ENCODE measurements at regions not wholly inside any gene's neighbourhood (a gene's known extent, or its start where the extent isn't known, plus 50 kb on each side); places are given as distances from the start of the nearest gene placed in this dataset.
"Not testable (repeated sequence)": the region's sequence is repeated elsewhere in the genome, so short reads cannot be mapped to it uniquely, and the experiment has no call there.

GRCh38 chr10:109633017-109633416, 290.3 kb downstream of the XPNPEP1 start:
- not testable (repeated sequence) for H3K27ac ChIP-seq (ENCODE audit: low read depth in 2 of 2, low read length in 1 of 2); H3K36me3 ChIP-seq (ENCODE audit: control insufficient read depth in 2 of 2, insufficient read depth in 2 of 2, low read length in 1 of 2); H3K27me3 ChIP-seq (ENCODE audit: control insufficient read depth in 1 of 2, insufficient read depth in 2 of 2, low read length in 2 of 2); H3K9me3 ChIP-seq (ENCODE audit: control insufficient read depth in 2 of 2, insufficient read depth in 1 of 2, low read depth in 1 of 2, low read length in 1 of 2); H3K4me1 ChIP-seq (ENCODE audit: control insufficient read depth in 2 of 2, insufficient read depth in 2 of 2, low read length in 1 of 2); H3K4me3 ChIP-seq (ENCODE audit: low read depth in 1 of 2, low read length in 2 of 2)

DNA sequence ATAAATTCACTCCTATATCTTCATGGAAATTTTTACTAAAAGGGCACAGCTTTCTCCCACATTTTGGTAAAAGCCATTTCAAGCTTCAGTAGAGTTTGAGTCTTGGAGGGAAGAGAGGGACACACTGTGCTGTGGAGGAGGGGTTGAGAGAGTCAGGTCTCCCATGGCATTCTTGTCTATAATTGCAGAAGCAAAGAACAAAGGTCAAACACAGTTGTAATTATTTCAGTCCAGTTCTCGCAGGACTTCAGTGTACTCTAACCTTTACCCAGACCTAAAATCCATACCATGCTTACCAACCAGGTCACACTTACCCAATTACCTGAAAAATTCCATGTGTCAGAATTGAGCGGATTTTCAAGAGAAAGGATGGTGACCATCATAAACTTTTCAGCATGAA, 298.4 kb downstream of the XPNPEP1 start:
- no peak overlapping the region for H3K27ac ChIP-seq (ENCODE audit: low read depth in 2 of 2, low read length in 1 of 2)
- H3K36me3 ChIP-seq (ENCODE audit: control insufficient read depth in 2 of 2, insufficient read depth in 2 of 2, low read length in 1 of 2) = no peaks in the 10 kb centered on the region
- no peaks in the 10 kb centered on the region for H3K9me3 ChIP-seq (ENCODE audit: control insufficient read depth in 2 of 2, insufficient read depth in 1 of 2, low read depth in 1 of 2, low read length in 1 of 2)
- 67 to 68% methylated on average over 2 of the region's 2 CpGs for WGBS, 2 donors
- no peaks in the 10 kb centered on the region for H3K4me1 ChIP-seq (ENCODE audit: control insufficient read depth in 2 of 2, insufficient read depth in 2 of 2, low read length in 1 of 2)
- no peaks in the 10 kb centered on the region for H3K27me3 ChIP-seq (ENCODE audit: control insufficient read depth in 1 of 2, insufficient read depth in 2 of 2, low read length in 2 of 2)
- H3K4me3 ChIP-seq (ENCODE audit: low read depth in 1 of 2, low read length in 2 of 2) = no peak overlapping the region

- H3K4me1 ChIP-seq (ENCODE audit: control insufficient read depth in 2 of 2, insufficient read depth in 2 of 2, low read length in 1 of 2) = no peaks in the 10 kb centered on the region
- H3K36me3 ChIP-seq (ENCODE audit: control insufficient read depth in 2 of 2, insufficient read depth in 2 of 2, low read length in 1 of 2) = no peaks in the 10 kb centered on the region
- no peaks in the 10 kb centered on the region for H3K9me3 ChIP-seq (ENCODE audit: control insufficient read depth in 2 of 2, insufficient read depth in 1 of 2, low read depth in 1 of 2, low read length in 1 of 2)
- no peaks in the 10 kb centered on the region for H3K27me3 ChIP-seq (ENCODE audit: control insufficient read depth in 1 of 2, insufficient read depth in 2 of 2, low read length in 2 of 2)
- H3K4me3 ChIP-seq (ENCODE audit: low read depth in 1 of 2, low read length in 2 of 2) = no peak overlapping the region
- WGBS, 2 donors = 72 to 73% methylated on average over 3 of the region's 3 CpGs
- no peak overlapping the region for H3K27ac ChIP-seq (ENCODE audit: low read depth in 2 of 2, low read length in 1 of 2)
Measured at GRCh38 chr10:109622566-109622965, 300.7 kb downstream of the XPNPEP1 start.

DNA sequence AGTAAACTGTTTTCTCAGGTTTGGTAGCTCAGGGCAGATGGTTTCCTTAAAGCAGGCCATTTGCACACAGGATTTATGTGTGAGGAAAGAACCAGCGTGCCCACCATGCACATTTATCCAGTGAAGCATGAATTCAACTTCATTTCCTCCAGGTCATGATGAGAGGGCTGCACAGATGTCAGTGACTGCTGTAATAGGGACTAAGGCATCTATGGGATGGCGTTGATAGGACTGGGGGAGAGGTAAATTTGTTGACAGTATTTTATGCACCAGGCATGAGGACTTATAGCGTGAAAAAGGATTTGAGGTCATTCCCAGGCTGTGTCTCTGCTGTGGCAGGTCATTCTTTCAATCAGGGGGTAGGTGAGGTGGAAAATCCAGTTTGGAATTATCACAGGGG, 302.9 kb downstream of the XPNPEP1 start:
- H3K27me3 ChIP-seq (ENCODE audit: control insufficient read depth in 1 of 2, insufficient read depth in 2 of 2, low read length in 2 of 2) = no peaks in the 10 kb centered on the region
- WGBS, 2 donors = 39 to 40% methylated on average over 3 of the region's 3 CpGs
- no peak overlapping the region for H3K27ac ChIP-seq (ENCODE audit: low read depth in 2 of 2, low read length in 1 of 2)
- no peaks in the 10 kb centered on the region for H3K36me3 ChIP-seq (ENCODE audit: control insufficient read depth in 2 of 2, insufficient read depth in 2 of 2, low read length in 1 of 2)
- no peaks in the 10 kb centered on the region for H3K4me1 ChIP-seq (ENCODE audit: control insufficient read depth in 2 of 2, insufficient read depth in 2 of 2, low read length in 1 of 2)
- no peaks in the 10 kb centered on the region for H3K9me3 ChIP-seq (ENCODE audit: control insufficient read depth in 2 of 2, insufficient read depth in 1 of 2, low read depth in 1 of 2, low read length in 1 of 2)
- H3K4me3 ChIP-seq (ENCODE audit: low read depth in 1 of 2, low read length in 2 of 2) = no peak overlapping the region

- Histone ChIP-seq H3K36me3 (ENCODE audit: control insufficient read depth in 2 of 2, insufficient read depth in 2 of 2, low read length in 1 of 2) (no peaks in the 10 kb centered on the region), H3K9me3 (ENCODE audit: control insufficient read depth in 2 of 2, insufficient read depth in 1 of 2, low read depth in 1 of 2, low read length in 1 of 2) (no peaks in the 10 kb centered on the region), H3K27ac (ENCODE audit: low read depth in 2 of 2, low read length in 1 of 2) (no peak overlapping the region), H3K4me1 (ENCODE audit: control insufficient read depth in 2 of 2, insufficient read depth in 2 of 2, low read length in 1 of 2) (no peaks in the 10 kb centered on the region), H3K4me3 (ENCODE audit: low read depth in 1 of 2, low read length in 2 of 2) (no peak overlapping the region), H3K27me3 (ENCODE audit: control insufficient read depth in 1 of 2, insufficient read depth in 2 of 2, low read length in 2 of 2) (no peaks in the 10 kb centered on the region)
- 64 to 92% methylated on average over 1 of the region's 1 CpG for WGBS, 2 donors
Measured at GRCh38 chr10:109619914-109620313, 303.4 kb downstream of the XPNPEP1 start.

DNA sequence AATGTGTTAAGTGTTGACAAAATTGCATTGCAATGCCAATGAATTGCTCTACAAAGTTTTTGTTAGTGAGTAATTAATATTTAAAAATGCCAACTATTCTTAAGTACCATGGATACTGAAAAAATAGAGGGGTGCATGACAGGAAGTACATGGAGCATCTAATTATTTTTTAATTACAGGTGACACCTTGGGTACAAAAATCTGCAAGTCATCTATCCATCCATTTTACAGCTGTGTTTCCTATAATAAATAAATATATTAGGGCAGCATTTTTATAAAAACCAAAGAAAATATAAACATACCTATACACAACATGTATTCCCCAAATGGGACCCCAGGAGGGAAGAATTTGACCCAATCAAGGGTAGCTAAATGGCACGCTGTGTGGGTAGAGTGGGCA, 304.6 kb downstream of the XPNPEP1 start:
- WGBS, 2 donors = 82 to 89% methylated on average over 1 of the region's 1 CpG
- no peaks in the 10 kb centered on the region for H3K9me3 ChIP-seq (ENCODE audit: control insufficient read depth in 2 of 2, insufficient read depth in 1 of 2, low read depth in 1 of 2, low read length in 1 of 2)
- H3K36me3 ChIP-seq (ENCODE audit: control insufficient read depth in 2 of 2, insufficient read depth in 2 of 2, low read length in 1 of 2) = no peaks in the 10 kb centered on the region
- H3K27ac ChIP-seq (ENCODE audit: low read depth in 2 of 2, low read length in 1 of 2) = no peak overlapping the region
- H3K27me3 ChIP-seq (ENCODE audit: control insufficient read depth in 1 of 2, insufficient read depth in 2 of 2, low read length in 2 of 2) = no peaks in the 10 kb centered on the region
- no peaks in the 10 kb centered on the region for H3K4me1 ChIP-seq (ENCODE audit: control insufficient read depth in 2 of 2, insufficient read depth in 2 of 2, low read length in 1 of 2)
- H3K4me3 ChIP-seq (ENCODE audit: low read depth in 1 of 2, low read length in 2 of 2) = no peak overlapping the region

GRCh38 chr10:109618301-109618700, 305.0 kb downstream of the XPNPEP1 start:
- H3K4me1 ChIP-seq (ENCODE audit: control insufficient read depth in 2 of 2, insufficient read depth in 2 of 2, low read length in 1 of 2) = no peaks in the 10 kb centered on the region
- no peaks in the 10 kb centered on the region for H3K36me3 ChIP-seq (ENCODE audit: control insufficient read depth in 2 of 2, insufficient read depth in 2 of 2, low read length in 1 of 2)
- H3K27me3 ChIP-seq (ENCODE audit: control insufficient read depth in 1 of 2, insufficient read depth in 2 of 2, low read length in 2 of 2) = no peaks in the 10 kb centered on the region
- no peaks in the 10 kb centered on the region for H3K9me3 ChIP-seq (ENCODE audit: control insufficient read depth in 2 of 2, insufficient read depth in 1 of 2, low read depth in 1 of 2, low read length in 1 of 2)
- WGBS, 2 donors = 0 to 3% methylated on average over 1 of the region's 1 CpG
- H3K27ac ChIP-seq (ENCODE audit: low read depth in 2 of 2, low read length in 1 of 2) = no peak overlapping the region
- no peak overlapping the region for H3K4me3 ChIP-seq (ENCODE audit: low read depth in 1 of 2, low read length in 2 of 2)

GRCh38 chr10:109616359-109616980, 306.8 kb downstream of the XPNPEP1 start:
- no peaks in the 10 kb centered on the region for H3K36me3 ChIP-seq (ENCODE audit: control insufficient read depth in 2 of 2, insufficient read depth in 2 of 2, low read length in 1 of 2)
- no peak overlapping the region for H3K4me3 ChIP-seq (ENCODE audit: low read depth in 1 of 2, low read length in 2 of 2)
- H3K9me3 ChIP-seq (ENCODE audit: control insufficient read depth in 2 of 2, insufficient read depth in 1 of 2, low read depth in 1 of 2, low read length in 1 of 2) = no peaks in the 10 kb centered on the region
- 58 to 70% methylated on average over 3 of the region's 3 CpGs for WGBS, 2 donors
- no peaks in the 10 kb centered on the region for H3K27me3 ChIP-seq (ENCODE audit: control insufficient read depth in 1 of 2, insufficient read depth in 2 of 2, low read length in 2 of 2)
- no peaks in the 10 kb centered on the region for H3K4me1 ChIP-seq (ENCODE audit: control insufficient read depth in 2 of 2, insufficient read depth in 2 of 2, low read length in 1 of 2)
- H3K27ac ChIP-seq (ENCODE audit: low read depth in 2 of 2, low read length in 1 of 2) = no peak overlapping the region

GRCh38 chr10:109595356-109595755, 328.0 kb downstream of the XPNPEP1 start:
- not testable (repeated sequence) for H3K27me3 ChIP-seq (ENCODE audit: control insufficient read depth in 1 of 2, insufficient read depth in 2 of 2, low read length in 2 of 2); H3K4me3 ChIP-seq (ENCODE audit: low read depth in 1 of 2, low read length in 2 of 2); H3K36me3 ChIP-seq (ENCODE audit: control insufficient read depth in 2 of 2, insufficient read depth in 2 of 2, low read length in 1 of 2); H3K27ac ChIP-seq (ENCODE audit: low read depth in 2 of 2, low read length in 1 of 2); H3K9me3 ChIP-seq (ENCODE audit: control insufficient read depth in 2 of 2, insufficient read depth in 1 of 2, low read depth in 1 of 2, low read length in 1 of 2); H3K4me1 ChIP-seq (ENCODE audit: control insufficient read depth in 2 of 2, insufficient read depth in 2 of 2, low read length in 1 of 2)
- WGBS, 2 donors = 58 to 63% methylated on average over 1 of the region's 1 CpG

DNA sequence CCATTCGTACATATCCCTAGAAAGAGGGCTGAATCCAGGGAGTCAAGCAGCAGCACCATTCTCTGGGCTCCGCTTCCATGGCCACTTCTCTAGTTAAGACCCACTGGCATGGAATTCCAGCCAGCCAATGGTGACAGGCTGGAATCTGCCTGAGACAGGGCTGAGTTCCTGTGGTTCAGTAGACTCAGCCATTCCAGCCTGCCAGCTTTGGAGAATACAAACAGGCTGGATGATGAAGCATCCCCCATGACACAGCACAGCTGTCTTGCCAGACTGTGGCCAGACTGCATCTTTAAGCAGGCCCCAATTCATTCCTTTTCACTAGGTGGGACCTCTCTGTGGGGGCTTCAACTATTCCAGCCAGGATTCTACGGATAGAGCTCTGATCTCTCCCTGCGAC, 329.6 kb downstream of the XPNPEP1 start:
- Histone ChIP-seq H3K27me3 (ENCODE audit: control insufficient read depth in 1 of 2, insufficient read depth in 2 of 2, low read length in 2 of 2) (no peaks in the 10 kb centered on the region), H3K4me3 (ENCODE audit: low read depth in 1 of 2, low read length in 2 of 2) (no peak overlapping the region), H3K27ac (ENCODE audit: low read depth in 2 of 2, low read length in 1 of 2) (no peak overlapping the region), H3K4me1 (ENCODE audit: control insufficient read depth in 2 of 2, insufficient read depth in 2 of 2, low read length in 1 of 2) (no peaks in the 10 kb centered on the region), H3K9me3 (ENCODE audit: control insufficient read depth in 2 of 2, insufficient read depth in 1 of 2, low read depth in 1 of 2, low read length in 1 of 2) (peaks cover 2 to 5% of the 10 kb centered on the region in 2 donors), H3K36me3 (ENCODE audit: control insufficient read depth in 2 of 2, insufficient read depth in 2 of 2, low read length in 1 of 2) (no peaks in the 10 kb centered on the region)
- 61 to 68% methylated on average over 4 of the region's 4 CpGs for WGBS, 2 donors
